ENCODE measurements at regions not wholly inside any gene's neighbourhood (a gene's known extent, or its start where the extent isn't known, plus 50 kb on each side); places are given as distances from the start of the nearest gene placed in this dataset.

- H3K27ac ChIP-seq = no peak overlapping the region
- TF ChIP-seq ZFX (IDR thresholded peaks at IDR 0.05) (no peak), CTCF (conservative IDR thresholded peaks at IDR 0.05) (no peak)
Measured at GRCh38 chr13:83286737-83287136, 595.5 kb downstream of the SLITRK1 start.

- TF ChIP-seq ZFX (IDR thresholded peaks at IDR 0.05) (no peak), CTCF (conservative IDR thresholded peaks at IDR 0.05) (no peak)
Measured at GRCh38 chr13:83281654-83282053, 600.6 kb downstream of the SLITRK1 start.

GRCh38 chr13:83274679-83275078 is 607.6 kb downstream of the SLITRK1 start:
- no peak overlapping the region for H3K27ac ChIP-seq
- TF ChIP-seq CTCF (conservative IDR thresholded peaks at IDR 0.05) = no peak
- TF ChIP-seq ZFX (IDR thresholded peaks at IDR 0.05) = no peak

More at GRCh38 chr13:83281654-83282053, 600.6 kb downstream of the SLITRK1 start:
- no peak overlapping the region for H3K27ac ChIP-seq

DNA sequence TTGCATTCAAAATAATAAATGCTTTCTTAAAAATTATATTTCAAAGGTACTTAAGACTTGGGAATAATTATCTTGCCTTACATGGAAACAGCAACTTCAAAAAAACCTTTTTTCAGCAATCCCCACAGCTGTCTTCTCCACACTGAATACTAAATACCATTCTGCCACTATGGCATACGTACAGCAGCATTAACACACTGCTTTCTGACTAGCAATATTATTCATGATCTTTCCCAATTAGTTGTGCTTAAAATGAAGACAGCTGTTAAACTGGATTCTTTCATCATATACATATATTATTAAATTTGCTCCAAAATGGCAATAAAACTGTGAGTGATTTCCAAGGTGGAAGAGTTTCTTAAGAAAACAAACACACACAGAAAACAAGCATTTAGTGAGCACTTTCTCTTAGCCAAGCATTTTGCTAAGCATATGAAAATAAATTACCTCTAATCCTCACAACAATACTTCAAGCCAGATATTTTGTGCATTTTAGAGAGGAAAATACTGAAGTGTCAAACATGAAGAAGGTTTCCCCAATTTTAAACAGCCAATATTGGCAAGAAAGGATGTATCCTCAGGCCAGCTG is 609.5 kb downstream of the SLITRK1 start:
- no peak overlapping the region for H3K27ac ChIP-seq
- TF ChIP-seq CTCF (conservative IDR thresholded peaks at IDR 0.05) (no peak), ZFX (IDR thresholded peaks at IDR 0.05) (no peak)

- H3K27ac ChIP-seq = no peak overlapping the region
- TF ChIP-seq CTCF (conservative IDR thresholded peaks at IDR 0.05) (no peak), ZFX (IDR thresholded peaks at IDR 0.05) (no peak)
Measured at GRCh38 chr13:83272076-83272475, 610.2 kb downstream of the SLITRK1 start.

DNA sequence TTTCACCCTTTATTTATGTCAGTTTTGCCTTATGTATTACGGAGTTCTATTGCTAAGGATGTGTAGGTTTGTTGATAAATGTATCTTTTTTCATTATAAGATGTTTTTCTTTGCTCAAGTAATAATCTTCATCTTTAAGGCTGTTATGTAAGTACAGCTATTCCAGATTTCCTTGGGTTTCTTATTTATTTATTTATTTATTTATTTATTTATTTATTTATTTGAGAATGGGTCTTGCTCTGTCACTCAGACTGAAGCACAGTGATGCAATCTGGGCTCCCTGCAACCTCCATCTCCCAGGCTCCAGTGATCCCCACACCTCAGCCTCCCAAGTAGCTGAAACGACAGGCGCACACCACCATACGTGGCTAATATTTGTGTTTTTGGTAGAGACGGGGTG is 617.0 kb downstream of the SLITRK1 start:
- no peak for TF ChIP-seq ZFX (IDR thresholded peaks at IDR 0.05)
- no peak for TF ChIP-seq CTCF (conservative IDR thresholded peaks at IDR 0.05)
- no peak overlapping the region for H3K27ac ChIP-seq

DNA sequence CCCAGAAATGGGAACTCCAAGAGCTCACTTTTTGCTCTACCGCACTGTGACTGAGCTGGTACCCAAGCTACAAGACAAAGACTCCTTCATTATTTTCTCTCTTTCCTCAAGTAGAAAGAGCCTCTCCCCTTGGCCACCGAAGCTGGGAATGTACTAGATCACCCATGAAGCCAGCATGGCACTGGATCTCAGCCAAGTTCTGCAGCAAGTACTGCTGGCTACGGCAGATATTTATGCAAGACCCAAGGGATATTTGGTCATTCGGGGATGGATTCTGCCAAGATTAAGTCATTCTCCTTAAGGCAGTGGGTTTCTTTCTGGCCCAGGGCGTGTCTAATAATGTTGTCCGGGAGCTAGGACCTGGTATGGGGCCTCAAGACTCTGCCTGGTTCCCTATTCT is 633.5 kb downstream of the SLITRK1 start:
- TF ChIP-seq CTCF (conservative IDR thresholded peaks at IDR 0.05) (no peak), ZFX (IDR thresholded peaks at IDR 0.05) (no peak)
- no peak overlapping the region for H3K27ac ChIP-seq
